GM12878 (cell line): ENCODE measurements at regions not wholly inside any gene's neighbourhood (a gene's known extent, or its start where the extent isn't known, plus 50 kb on each side); places are given as distances from the start of the nearest gene placed in this dataset.

Experiments used
- CREM ChIP-seq: IDR thresholded peaks from 2 replicates; pipeline ENCODE4 v1.6.1; 2014; ENCODE audit warnings: antibody characterized with exemption, low read depth
- DPF2 ChIP-seq: fragments of 450-650 bp; IDR thresholded peaks from 2 replicates; pipeline ENCODE4 v1.6.1; 2017; ENCODE audit warnings: mild to moderate bottlenecking
- SP1 ChIP-seq: IDR thresholded peaks from one replicate; pipeline ENCODE4 v1.6.1; 2011; ENCODE audit warnings: low read depth, low read length
- STAT3 ChIP-seq: IDR thresholded peaks from 2 replicates; pipeline ENCODE4 v1.6.1; 2011; ENCODE audit warnings: low read depth, low read length, improper control_type of control experiment
- ZNF274 ChIP-seq: IDR thresholded peaks from one replicate; pipeline ENCODE4 v1.8.0; 2011; ENCODE audit not compliant: insufficient read length, insufficient read depth
- TF ChIP-seq, protein P1 (sequence below): IDR thresholded peaks from 2 replicates; pipeline ENCODE4 v1.6.1; 2012; ENCODE audit warnings: low read depth, low read length, improper control_type of control experiment
- TF ChIP-seq, protein P2 (sequence below), 3 experiments: IDR thresholded peaks in 2 of 3; conservative IDR thresholded peaks in 1 of 3; 2 replicates each; pipeline ENCODE4 v1.5.1; 2011; ENCODE audit warnings: low read depth in 3 of 3, low read length in 3 of 3, mild to moderate bottlenecking in 3 of 3, control low read depth in 2 of 3, moderate library complexity in 2 of 3, inconsistent platforms in 1 of 3, mixed read lengths in 1 of 3; ENCODE audit not compliant: control insufficient read depth in 2 of 3, insufficient read depth in 1 of 3; ENCODE audit errors: extremely low read depth in 1 of 3

DNA sequence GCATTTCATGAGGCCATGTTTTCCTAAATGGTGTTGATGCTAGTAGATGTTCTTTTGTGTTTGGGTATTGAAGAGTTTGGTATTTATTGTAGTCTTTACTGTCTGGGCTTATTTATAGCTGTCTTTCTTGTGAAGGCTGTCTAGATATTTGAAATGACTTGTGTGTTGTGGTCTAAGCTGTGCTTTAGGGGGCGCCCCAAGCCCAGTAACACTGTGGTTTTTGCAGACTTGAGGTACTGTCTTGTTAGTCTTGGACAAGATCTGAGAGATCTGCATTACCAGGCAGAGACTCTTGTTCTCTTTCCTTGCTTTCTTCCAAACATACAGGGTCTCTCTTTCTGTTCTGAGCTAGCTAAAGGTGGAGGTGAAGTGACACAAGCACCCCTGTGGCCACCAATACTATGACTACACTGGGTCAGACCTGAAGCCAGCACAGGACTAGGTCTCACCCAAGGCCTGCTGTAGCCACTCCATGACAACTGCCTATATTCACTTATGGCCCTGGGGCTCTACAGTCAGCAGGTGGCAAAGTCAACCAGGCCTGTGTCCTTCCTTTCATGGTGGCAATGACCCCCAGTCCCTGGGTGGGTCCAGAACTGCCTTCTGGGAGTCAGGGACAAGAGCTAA lies 152.1 kb upstream of the TBC1D5 start:
- TF ChIP-seq STAT3: no peak
- no peak for TF ChIP-seq CREM
- no peak for TF ChIP-seq ZNF274
- TF ChIP-seq, protein P1, sequence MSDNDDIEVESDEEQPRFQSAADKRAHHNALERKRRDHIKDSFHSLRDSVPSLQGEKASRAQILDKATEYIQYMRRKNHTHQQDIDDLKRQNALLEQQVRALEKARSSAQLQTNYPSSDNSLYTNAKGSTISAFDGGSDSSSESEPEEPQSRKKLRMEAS: no peak
- TF ChIP-seq DPF2: no peak
- TF ChIP-seq, protein P2, sequence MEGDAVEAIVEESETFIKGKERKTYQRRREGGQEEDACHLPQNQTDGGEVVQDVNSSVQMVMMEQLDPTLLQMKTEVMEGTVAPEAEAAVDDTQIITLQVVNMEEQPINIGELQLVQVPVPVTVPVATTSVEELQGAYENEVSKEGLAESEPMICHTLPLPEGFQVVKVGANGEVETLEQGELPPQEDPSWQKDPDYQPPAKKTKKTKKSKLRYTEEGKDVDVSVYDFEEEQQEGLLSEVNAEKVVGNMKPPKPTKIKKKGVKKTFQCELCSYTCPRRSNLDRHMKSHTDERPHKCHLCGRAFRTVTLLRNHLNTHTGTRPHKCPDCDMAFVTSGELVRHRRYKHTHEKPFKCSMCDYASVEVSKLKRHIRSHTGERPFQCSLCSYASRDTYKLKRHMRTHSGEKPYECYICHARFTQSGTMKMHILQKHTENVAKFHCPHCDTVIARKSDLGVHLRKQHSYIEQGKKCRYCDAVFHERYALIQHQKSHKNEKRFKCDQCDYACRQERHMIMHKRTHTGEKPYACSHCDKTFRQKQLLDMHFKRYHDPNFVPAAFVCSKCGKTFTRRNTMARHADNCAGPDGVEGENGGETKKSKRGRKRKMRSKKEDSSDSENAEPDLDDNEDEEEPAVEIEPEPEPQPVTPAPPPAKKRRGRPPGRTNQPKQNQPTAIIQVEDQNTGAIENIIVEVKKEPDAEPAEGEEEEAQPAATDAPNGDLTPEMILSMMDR (IDR thresholded peaks at IDR 0.05 in 2 of 3, conservative IDR thresholded peaks at IDR 0.05 in 1 of 3; ENCODE audit: control insufficient read depth in 2 of 3, extremely low read depth in 1 of 3, insufficient read depth in 1 of 3, low read depth in 3 of 3, low read length in 3 of 3): peak; percentile 46 to 54 (median 48); a peak in 5 of 6 replicates
- no peak for TF ChIP-seq SP1
